Smooth muscle cell (in vitro differentiated cells): ENCODE measurements at regions not wholly inside any gene's neighbourhood (a gene's known extent, or its start where the extent isn't known, plus 50 kb on each side); places are given as distances from the start of the nearest gene placed in this dataset.

Experiments
- DNase-seq: peaks from one replicate; lab custom pipeline; 2025; ENCODE audit not compliant: unreplicated experiment; lab: John Stamatoyannopoulos, UW
- H2AFZ ChIP-seq: fragments of 200-600 bp; sonication (generic); 2 replicates; pipeline ENCODE4 v1.6.0; 2016; ENCODE audit warnings: antibody characterized with exemption, low read depth, mild to moderate bottlenecking
- H3F3A ChIP-seq: fragments of 200-600 bp; sonication (generic); 2 replicates; pipeline ENCODE4 v1.6.0; 2017; ENCODE audit warnings: antibody characterized with exemption, low read depth
- H3K27ac ChIP-seq: fragments of 200-600 bp; sonication (generic); 2 replicates; pipeline ENCODE4 v1.5.1; 2016; ENCODE audit warnings: low read depth, mild to moderate bottlenecking
- H3K27me3 ChIP-seq: fragments of 200-600 bp; sonication (generic); 2 replicates; pipeline ENCODE4 v1.6.1; 2016; ENCODE audit warnings: low read depth, mild to moderate bottlenecking
- H3K36me3 ChIP-seq: fragments of 200-600 bp; sonication (generic); 2 replicates; pipeline ENCODE4 v1.5.1; 2016; ENCODE audit warnings: low read depth
- H3K4me1 ChIP-seq: fragments of 200-600 bp; sonication (generic); 2 replicates; pipeline ENCODE4 v1.5.1; 2016; ENCODE audit warnings: low read depth
- H3K4me2 ChIP-seq: fragments of 200-600 bp; sonication (generic); 2 replicates; pipeline ENCODE4 v1.6.0; 2016; ENCODE audit warnings: mild to moderate bottlenecking
- H3K4me3 ChIP-seq: fragments of 200-600 bp; sonication (generic); 2 replicates; pipeline ENCODE4 v1.5.1; 2016; ENCODE audit warnings: mild to moderate bottlenecking
- H3K79me2 ChIP-seq: fragments of 200-600 bp; sonication (generic); 2 replicates; pipeline ENCODE4 v1.6.0; 2016; ENCODE audit warnings: low read depth, mild to moderate bottlenecking
- H3K9ac ChIP-seq: fragments of 200-600 bp; sonication (generic); 2 replicates; pipeline ENCODE4 v1.6.0; 2016; ENCODE audit warnings: low read depth
- H3K9me3 ChIP-seq: fragments of 200-600 bp; sonication (generic); replicated peaks from 2 replicates; pipeline ENCODE4 v1.5.1; 2016; ENCODE audit warnings: low read depth
- H4K20me1 ChIP-seq: fragments of 200-600 bp; sonication (generic); 2 replicates; pipeline ENCODE4 v1.6.0; 2016; ENCODE audit warnings: low read depth
- WGBS: methylation state at CpG from one replicate; pipeline ENCODE4 v1.1.7; 2016; ENCODE audit warnings: low lambda C conversion rate; 5-methylcytosine and 5-hydroxymethylcytosine counted together
- TF ChIP-seq, protein P1 (sequence below): fragments of 200-600 bp; sonication (generic); IDR thresholded peaks from 2 replicates; pipeline ENCODE4 v1.5.1; 2017; ENCODE audit warnings: borderline replicate concordance, mild to moderate bottlenecking, antibody characterized with exemption; ENCODE audit not compliant: insufficient read depth, poor library complexity, severe bottlenecking

- no peak overlapping the region for H3K4me2 ChIP-seq
- WGBS = 88% methylated on average over 4 of the region's 4 CpGs
Observed at GRCh38 chr6:146896960-146897701, 298.4 kb downstream of the ADGB start.

GRCh38 chr6:146898069-146898887, 299.5 kb downstream of the ADGB start:
- Histone ChIP-seq H4K20me1 (no peaks in the 10 kb centered on the region), H3K4me1 (peaks cover 8% of the 10 kb centered on the region), H3K9me3 (no peaks in the 10 kb centered on the region), H3F3A (no peaks in the 10 kb centered on the region), H3K4me3 (no peak overlapping the region), H3K27me3 (no peaks in the 10 kb centered on the region), H3K27ac (no peak overlapping the region), H3K79me2 (no peaks in the 10 kb centered on the region), H3K4me2 (no peak overlapping the region), H3K9ac (no peak overlapping the region), H2AFZ (no peak overlapping the region), H3K36me3 (no peaks in the 10 kb centered on the region)
- WGBS = 92% methylated on average over 6 of the region's 6 CpGs
- DNase-seq = no peak
- TF ChIP-seq, protein P1, sequence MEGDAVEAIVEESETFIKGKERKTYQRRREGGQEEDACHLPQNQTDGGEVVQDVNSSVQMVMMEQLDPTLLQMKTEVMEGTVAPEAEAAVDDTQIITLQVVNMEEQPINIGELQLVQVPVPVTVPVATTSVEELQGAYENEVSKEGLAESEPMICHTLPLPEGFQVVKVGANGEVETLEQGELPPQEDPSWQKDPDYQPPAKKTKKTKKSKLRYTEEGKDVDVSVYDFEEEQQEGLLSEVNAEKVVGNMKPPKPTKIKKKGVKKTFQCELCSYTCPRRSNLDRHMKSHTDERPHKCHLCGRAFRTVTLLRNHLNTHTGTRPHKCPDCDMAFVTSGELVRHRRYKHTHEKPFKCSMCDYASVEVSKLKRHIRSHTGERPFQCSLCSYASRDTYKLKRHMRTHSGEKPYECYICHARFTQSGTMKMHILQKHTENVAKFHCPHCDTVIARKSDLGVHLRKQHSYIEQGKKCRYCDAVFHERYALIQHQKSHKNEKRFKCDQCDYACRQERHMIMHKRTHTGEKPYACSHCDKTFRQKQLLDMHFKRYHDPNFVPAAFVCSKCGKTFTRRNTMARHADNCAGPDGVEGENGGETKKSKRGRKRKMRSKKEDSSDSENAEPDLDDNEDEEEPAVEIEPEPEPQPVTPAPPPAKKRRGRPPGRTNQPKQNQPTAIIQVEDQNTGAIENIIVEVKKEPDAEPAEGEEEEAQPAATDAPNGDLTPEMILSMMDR = no peak

More at GRCh38 chr6:146896960-146897701, 298.4 kb downstream of the ADGB start:
- TF ChIP-seq, protein P1 = no peak
- H3K9ac ChIP-seq = no peak overlapping the region
- H3K36me3 ChIP-seq = no peaks in the 10 kb centered on the region
- H3K9me3 ChIP-seq = no peaks in the 10 kb centered on the region
- H4K20me1 ChIP-seq = no peaks in the 10 kb centered on the region
- H3K27ac ChIP-seq = no peak overlapping the region
- H3K27me3 ChIP-seq = no peaks in the 10 kb centered on the region
- H3K4me3 ChIP-seq = no peak overlapping the region
- H2AFZ ChIP-seq = no peak overlapping the region
- no peaks in the 10 kb centered on the region for H3F3A ChIP-seq
- no peaks in the 10 kb centered on the region for H3K79me2 ChIP-seq
- H3K4me1 ChIP-seq = peaks cover 3% of the 10 kb centered on the region
- no peak for DNase-seq

DNA sequence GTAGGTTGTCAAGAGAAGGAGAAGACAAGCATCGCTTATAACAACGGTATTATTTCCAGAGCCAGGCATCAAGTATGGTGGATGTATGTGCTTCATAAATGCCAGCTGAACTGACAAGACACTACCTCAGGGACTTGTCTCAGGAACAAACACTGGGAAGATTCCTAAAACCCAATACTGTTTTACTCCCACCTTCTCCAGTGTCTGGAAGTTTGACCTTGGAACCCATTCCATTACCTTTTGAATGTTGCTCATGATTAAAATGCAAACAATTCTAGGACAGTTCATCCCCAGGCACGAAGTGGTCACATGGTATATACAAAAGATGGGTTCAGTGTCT, 300.1 kb downstream of the ADGB start:
- no peaks in the 10 kb centered on the region for H3K79me2 ChIP-seq
- H3F3A ChIP-seq = no peaks in the 10 kb centered on the region
- no peak overlapping the region for H2AFZ ChIP-seq
- H4K20me1 ChIP-seq = no peaks in the 10 kb centered on the region
- no peaks in the 10 kb centered on the region for H3K36me3 ChIP-seq
- no peak overlapping the region for H3K27ac ChIP-seq
- H3K4me1 ChIP-seq = peaks cover 9% of the 10 kb centered on the region
- WGBS = 95% methylated on average over 3 of the region's 3 CpGs
- H3K9ac ChIP-seq = no peak overlapping the region
- no peaks in the 10 kb centered on the region for H3K9me3 ChIP-seq
- no peak for DNase-seq
- no peak overlapping the region for H3K4me3 ChIP-seq
- no peaks in the 10 kb centered on the region for H3K27me3 ChIP-seq
- TF ChIP-seq, protein P1 = no peak
- H3K4me2 ChIP-seq = no peak overlapping the region
